ENCODE measurements at regions not wholly inside any gene's neighbourhood (a gene's known extent, or its start where the extent isn't known, plus 50 kb on each side); places are given as distances from the start of the nearest gene placed in this dataset.

GRCh38 chr7:109963741-109964140, 1127.2 kb upstream of the LRRN3 start:
- no peak overlapping the region for H3K9ac ChIP-seq (ENCODE audit: low read depth in 1 of 2, low read length in 2 of 2)
- WGBS, result 88% methylated on average over 3 of the region's 3 CpGs
- no peaks in the 10 kb centered on the region for H3K4me1 ChIP-seq (ENCODE audit: control insufficient read depth in 4 of 4, insufficient read depth in 4 of 4, low read length in 3 of 4)
- no peak overlapping the region for H3K4me3 ChIP-seq (ENCODE audit: low read depth in 1 of 3, low read length in 3 of 3)
- H3K36me3 ChIP-seq (ENCODE audit: control insufficient read depth in 4 of 4, insufficient read depth in 3 of 4, low read depth in 1 of 4, low read length in 3 of 4), result no peaks in the 10 kb centered on the region
- no peak overlapping the region for H3K27ac ChIP-seq (ENCODE audit: low read depth in 1 of 2, low read length in 2 of 2)
- no peaks in the 10 kb centered on the region for H3K27me3 ChIP-seq (ENCODE audit: control insufficient read depth in 4 of 4, insufficient read depth in 4 of 4, low read length in 3 of 4)
- TF ChIP-seq, protein P1, sequence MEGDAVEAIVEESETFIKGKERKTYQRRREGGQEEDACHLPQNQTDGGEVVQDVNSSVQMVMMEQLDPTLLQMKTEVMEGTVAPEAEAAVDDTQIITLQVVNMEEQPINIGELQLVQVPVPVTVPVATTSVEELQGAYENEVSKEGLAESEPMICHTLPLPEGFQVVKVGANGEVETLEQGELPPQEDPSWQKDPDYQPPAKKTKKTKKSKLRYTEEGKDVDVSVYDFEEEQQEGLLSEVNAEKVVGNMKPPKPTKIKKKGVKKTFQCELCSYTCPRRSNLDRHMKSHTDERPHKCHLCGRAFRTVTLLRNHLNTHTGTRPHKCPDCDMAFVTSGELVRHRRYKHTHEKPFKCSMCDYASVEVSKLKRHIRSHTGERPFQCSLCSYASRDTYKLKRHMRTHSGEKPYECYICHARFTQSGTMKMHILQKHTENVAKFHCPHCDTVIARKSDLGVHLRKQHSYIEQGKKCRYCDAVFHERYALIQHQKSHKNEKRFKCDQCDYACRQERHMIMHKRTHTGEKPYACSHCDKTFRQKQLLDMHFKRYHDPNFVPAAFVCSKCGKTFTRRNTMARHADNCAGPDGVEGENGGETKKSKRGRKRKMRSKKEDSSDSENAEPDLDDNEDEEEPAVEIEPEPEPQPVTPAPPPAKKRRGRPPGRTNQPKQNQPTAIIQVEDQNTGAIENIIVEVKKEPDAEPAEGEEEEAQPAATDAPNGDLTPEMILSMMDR (IDR thresholded peaks at IDR 0.05; ENCODE audit: low read depth, low read length, missing input control), result no peak
- TF ChIP-seq, protein P2, sequence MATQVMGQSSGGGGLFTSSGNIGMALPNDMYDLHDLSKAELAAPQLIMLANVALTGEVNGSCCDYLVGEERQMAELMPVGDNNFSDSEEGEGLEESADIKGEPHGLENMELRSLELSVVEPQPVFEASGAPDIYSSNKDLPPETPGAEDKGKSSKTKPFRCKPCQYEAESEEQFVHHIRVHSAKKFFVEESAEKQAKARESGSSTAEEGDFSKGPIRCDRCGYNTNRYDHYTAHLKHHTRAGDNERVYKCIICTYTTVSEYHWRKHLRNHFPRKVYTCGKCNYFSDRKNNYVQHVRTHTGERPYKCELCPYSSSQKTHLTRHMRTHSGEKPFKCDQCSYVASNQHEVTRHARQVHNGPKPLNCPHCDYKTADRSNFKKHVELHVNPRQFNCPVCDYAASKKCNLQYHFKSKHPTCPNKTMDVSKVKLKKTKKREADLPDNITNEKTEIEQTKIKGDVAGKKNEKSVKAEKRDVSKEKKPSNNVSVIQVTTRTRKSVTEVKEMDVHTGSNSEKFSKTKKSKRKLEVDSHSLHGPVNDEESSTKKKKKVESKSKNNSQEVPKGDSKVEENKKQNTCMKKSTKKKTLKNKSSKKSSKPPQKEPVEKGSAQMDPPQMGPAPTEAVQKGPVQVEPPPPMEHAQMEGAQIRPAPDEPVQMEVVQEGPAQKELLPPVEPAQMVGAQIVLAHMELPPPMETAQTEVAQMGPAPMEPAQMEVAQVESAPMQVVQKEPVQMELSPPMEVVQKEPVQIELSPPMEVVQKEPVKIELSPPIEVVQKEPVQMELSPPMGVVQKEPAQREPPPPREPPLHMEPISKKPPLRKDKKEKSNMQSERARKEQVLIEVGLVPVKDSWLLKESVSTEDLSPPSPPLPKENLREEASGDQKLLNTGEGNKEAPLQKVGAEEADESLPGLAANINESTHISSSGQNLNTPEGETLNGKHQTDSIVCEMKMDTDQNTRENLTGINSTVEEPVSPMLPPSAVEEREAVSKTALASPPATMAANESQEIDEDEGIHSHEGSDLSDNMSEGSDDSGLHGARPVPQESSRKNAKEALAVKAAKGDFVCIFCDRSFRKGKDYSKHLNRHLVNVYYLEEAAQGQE (IDR thresholded peaks at IDR 0.05), result no peak
- TF ChIP-seq NR2F2 (IDR thresholded peaks at IDR 0.05) (no peak), FOXA1 (IDR thresholded peaks at IDR 0.05) (no peak), HNF4G (IDR thresholded peaks at IDR 0.05) (no peak), ZBTB33 (IDR thresholded peaks at IDR 0.05) (no peak), TAF1 (conservative IDR thresholded peaks at IDR 0.05) (no peak)
- H3K9me3 ChIP-seq (ENCODE audit: control insufficient read depth in 4 of 4, low read length in 3 of 4), result peaks cover 0 to 3% (median 0%) of the 10 kb centered on the region in 4 donors
- no peak for DNase-seq (ENCODE audit: low spot score)

DNA sequence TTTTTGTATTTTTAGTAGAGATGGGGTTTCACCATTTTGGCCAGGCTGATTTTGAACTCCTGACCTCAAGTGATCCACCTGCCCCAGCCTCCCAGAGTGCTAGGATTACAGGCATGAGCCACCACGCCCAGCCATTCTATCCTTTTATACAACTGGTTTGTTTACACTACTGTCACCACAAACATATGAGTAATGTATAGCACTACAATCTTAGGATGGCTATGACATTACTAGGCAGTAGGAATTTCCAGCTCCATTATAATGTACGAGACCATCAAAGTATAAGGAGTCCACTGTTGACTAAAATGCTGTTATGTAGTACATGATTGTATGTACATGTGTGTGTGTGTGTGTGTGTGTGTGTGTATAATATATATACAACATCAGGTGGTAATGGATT, 1126.1 kb upstream of the LRRN3 start:
- TF ChIP-seq, protein P2 (IDR thresholded peaks at IDR 0.05), result no peak
- TF ChIP-seq TAF1 (conservative IDR thresholded peaks at IDR 0.05), result no peak
- Histone ChIP-seq H3K27me3 (ENCODE audit: control insufficient read depth in 4 of 4, insufficient read depth in 4 of 4, low read length in 3 of 4) (no peaks in the 10 kb centered on the region), H3K4me1 (ENCODE audit: control insufficient read depth in 4 of 4, insufficient read depth in 4 of 4, low read length in 3 of 4) (no peaks in the 10 kb centered on the region), H3K36me3 (ENCODE audit: control insufficient read depth in 4 of 4, insufficient read depth in 3 of 4, low read depth in 1 of 4, low read length in 3 of 4) (no peaks in the 10 kb centered on the region), H3K4me3 (ENCODE audit: low read depth in 1 of 3, low read length in 3 of 3) (no peak overlapping the region), H3K27ac (ENCODE audit: low read depth in 1 of 2, low read length in 2 of 2) (no peak overlapping the region), H3K9me3 (ENCODE audit: control insufficient read depth in 4 of 4, low read length in 3 of 4) (peaks cover 0 to 3% (median 0%) of the 10 kb centered on the region in 4 donors), H3K9ac (ENCODE audit: low read depth in 1 of 2, low read length in 2 of 2) (no peak overlapping the region)
- WGBS, result 69% methylated on average over 2 of the region's 2 CpGs
- no peak for DNase-seq (ENCODE audit: low spot score)

Data from liver (tissue), 8 donors.